NCI-H82 (cell line): ENCODE measurements at regions not wholly inside any gene's neighbourhood (a gene's known extent, or its start where the extent isn't known, plus 50 kb on each side); places are given as distances from the start of the nearest gene placed in this dataset.

ENCODE experiments used
- DNase-seq: peaks from one replicate; lab custom pipeline; 2025; lab: John Stamatoyannopoulos, UW

GRCh38 chr1:34479731-34480130 lies 275.1 kb upstream of the GJB5 start:
- peak; percentile 6 for DNase-seq

- no peak for DNase-seq
These were observed 266.7 kb upstream of the GJB5 start for GRCh38 chr1:34488080-34488708.

- DNase-seq, result no peak
These were observed 254.4 kb upstream of the GJB5 start for GRCh38 chr1:34500451-34500850.

DNA sequence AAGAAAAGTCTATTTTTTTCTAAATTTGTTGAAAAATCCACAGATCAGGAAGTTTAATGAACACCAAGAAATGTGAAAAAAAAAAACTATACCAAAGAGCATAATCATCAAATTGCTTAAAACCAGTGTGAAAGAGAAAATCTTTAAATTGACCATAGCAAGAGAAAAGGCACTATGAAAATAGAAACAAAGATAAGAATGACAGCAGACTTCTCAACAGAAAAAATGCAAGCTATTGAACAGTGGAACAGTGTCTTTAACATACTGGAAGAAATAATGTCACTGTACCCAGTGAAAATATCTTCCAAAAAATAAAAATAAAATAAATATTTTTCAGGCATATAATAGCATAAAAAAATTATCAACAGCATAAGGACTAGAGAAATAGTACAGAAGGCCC lies 243.0 kb upstream of the GJB5 start:
- no peak for DNase-seq

DNA sequence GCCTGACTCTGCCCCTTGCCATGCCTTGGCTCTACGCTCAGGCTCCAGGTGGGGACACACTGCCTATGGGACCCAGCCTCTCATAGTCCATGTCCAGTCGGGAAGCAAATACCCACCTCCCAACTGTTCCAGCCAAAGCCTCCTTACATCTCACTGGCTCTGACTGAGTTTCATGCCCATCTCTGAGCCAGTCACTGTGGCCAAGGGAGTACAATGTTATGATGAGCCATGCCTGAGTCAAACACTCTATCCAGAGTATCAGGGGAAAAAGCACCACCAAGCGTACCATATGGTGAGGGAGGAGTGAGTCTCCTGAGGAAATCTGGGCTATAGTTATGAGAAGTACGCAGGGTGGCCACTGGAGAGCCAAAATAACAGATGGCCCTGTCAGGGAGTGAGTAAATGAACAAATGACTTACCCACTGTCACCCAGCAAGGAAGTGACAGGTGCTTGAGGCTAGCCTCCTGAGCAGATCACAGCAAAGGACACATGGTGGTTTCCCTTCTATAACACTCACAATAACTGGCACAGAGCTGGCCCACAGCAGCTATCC lies 236.6 kb upstream of the GJB5 start:
- DNase-seq, result peak; percentile 85

- no peak for DNase-seq
These were observed 234.7 kb upstream of the GJB5 start for GRCh38 chr1:34520111-34520510.

DNA sequence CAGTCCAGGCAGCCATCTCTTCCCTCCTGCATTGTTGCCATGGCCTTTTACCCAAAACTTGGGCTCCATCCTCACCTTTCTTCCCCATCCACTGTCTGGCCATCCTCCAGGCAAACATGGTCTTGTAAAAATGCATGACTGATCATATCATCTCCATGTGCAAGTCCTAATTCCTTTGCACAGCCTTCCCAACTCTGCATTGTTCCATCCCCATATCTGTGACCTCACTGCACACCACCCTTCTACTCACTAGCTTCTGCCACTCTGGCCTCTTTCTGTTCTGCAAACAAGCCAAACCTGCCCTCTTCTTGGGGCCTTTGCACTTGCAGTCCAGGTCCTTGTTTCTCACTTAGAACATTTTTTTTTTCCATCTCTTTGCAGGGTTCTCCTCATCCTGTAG lies 230.1 kb upstream of the GJB5 start:
- DNase-seq, result no peak

DNA sequence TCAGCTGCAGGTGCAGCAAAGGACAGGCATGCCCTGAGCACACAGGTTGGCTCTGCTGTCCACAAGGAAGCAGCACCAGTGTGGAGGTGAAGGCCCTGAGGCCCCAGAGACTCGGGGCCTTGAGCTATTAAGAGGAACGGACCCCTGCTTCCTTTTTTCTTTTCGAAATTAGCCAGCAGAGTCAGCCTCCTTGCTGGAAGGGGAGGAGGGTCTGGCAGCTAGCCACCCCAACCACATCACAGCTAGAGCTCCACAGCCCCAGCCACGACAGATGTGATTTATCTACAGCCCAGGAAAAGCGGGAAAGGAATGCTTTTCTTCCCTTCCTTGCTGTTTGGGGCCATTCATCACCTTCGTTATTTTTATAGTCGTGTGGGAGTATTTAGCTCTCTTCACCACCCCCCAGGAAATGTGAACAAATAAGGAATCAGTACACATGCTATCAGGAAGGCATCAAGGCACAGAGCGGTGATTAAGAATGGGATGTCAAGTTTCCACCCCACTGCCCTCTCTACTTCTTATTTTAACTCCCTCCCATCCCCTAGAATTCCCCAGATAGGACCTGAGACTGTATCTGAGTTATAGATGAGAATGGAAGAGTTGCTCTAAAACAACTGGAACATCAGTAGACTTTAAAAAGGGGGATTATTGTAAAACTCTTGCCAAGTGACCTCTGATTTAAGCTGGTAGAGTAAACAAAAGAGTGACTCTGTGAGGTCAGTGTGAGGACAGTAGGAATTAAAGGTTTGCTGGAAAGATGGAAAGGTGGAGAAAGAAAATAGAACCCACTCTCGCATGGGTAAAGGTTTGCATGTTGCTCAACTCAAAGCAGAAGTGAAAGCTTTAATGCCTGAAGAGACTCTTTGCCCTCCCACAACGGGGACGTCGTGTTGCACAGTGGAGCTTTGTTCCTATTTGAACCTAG lies 224.7 kb upstream of the GJB5 start:
- DNase-seq, result no peak

DNA sequence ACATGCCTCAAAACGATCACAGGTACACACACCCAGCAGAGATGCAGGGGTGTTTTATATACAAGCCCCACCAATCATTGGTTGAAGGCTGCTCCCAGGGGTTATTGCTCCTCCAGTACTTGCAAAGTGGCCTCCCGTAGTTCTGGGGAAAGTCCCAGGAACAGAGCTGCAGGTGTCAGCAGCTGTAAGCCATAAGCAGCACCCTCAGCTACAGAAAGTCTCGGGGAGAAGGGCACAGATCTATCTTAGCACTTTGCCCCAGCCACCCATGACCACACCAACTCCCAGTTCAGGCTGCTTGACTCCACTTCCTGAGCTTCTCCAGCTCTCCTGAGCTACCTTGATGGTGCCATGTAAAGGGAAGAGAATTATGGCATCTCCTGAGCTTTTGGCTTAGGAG lies 222.7 kb upstream of the GJB5 start:
- no peak for DNase-seq

- no peak for DNase-seq
These were observed 216.4 kb upstream of the GJB5 start for GRCh38 chr1:34538481-34538880.

DNA sequence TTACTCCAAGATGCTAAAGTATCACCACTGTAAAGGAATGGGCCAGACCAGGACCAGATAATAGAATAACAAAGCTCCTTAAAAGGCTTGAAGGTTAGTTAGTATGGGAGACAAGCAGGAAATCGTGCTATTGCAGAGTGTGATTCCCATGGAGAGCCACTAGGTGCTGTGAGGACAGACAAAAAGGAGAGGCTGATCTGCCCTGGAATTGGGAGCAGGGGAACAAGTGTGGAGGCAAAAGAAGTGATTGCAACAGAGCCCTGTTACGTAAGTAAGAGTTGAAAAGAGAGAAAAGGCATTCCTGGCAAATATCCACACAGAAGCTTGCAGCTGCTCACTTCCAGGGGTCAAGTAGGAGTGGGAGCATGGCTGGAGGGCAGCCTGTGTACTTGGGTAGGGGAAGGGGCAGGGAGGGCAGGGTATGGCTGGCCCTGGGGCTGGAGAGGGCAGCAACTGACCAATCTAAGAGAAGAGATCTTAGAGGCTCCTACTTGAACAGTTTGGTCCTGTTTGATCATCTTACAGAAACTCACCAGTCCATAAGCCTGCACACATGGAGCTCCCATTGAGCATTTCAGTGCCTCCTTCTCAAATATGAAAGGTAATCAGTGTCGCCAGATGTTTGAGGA lies 207.7 kb upstream of the GJB5 start:
- peak; percentile 33 for DNase-seq

GRCh38 chr1:34549199-34549598 lies 205.6 kb upstream of the GJB5 start:
- peak; percentile 69 for DNase-seq

GRCh38 chr1:34578306-34578705 lies 176.5 kb upstream of the GJB5 start:
- DNase-seq, result no peak

DNA sequence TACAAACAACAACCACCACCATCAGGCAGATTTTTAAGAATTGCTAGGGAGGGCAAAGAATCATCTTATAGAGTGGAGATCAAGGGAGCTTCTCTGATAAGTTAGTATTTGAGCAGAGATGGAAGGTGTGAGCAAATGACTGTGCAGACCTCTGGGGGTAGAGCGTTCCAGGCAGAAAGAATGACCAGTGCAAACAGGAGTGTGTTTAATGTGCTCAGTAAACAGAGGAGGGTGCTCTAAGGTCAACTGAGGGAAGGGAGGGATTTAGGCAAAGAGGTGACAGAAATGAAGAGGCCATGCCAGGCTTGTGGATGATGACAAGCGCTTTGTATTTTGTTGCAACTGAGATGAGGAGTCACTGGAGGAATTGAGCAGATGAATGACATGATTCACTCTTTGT lies 172.5 kb upstream of the GJB5 start:
- DNase-seq, result no peak

GRCh38 chr1:34587761-34588160 lies 167.1 kb upstream of the GJB5 start:
- DNase-seq, result peak; percentile 83

DNA sequence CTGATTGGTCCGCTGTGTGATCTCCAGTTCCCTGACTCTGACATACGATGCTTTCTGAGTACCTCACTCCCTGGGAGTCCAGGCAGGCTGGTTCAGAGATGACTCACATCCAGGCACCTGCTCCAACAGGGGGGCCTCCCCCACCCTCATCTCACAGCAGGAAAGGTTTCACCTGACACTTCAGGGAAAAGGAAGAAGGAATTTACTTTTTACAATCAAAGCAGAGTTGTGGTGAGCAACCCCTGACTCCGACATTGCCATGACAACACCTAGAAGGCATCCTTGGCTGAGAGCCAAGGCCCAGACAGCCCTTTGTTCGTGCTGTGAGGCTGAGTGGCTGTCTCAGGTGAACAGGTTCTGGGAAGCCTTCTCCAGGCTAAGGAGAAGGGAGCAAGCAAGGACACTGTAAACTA lies 164.6 kb upstream of the GJB5 start:
- DNase-seq, result peak; percentile 29

DNA sequence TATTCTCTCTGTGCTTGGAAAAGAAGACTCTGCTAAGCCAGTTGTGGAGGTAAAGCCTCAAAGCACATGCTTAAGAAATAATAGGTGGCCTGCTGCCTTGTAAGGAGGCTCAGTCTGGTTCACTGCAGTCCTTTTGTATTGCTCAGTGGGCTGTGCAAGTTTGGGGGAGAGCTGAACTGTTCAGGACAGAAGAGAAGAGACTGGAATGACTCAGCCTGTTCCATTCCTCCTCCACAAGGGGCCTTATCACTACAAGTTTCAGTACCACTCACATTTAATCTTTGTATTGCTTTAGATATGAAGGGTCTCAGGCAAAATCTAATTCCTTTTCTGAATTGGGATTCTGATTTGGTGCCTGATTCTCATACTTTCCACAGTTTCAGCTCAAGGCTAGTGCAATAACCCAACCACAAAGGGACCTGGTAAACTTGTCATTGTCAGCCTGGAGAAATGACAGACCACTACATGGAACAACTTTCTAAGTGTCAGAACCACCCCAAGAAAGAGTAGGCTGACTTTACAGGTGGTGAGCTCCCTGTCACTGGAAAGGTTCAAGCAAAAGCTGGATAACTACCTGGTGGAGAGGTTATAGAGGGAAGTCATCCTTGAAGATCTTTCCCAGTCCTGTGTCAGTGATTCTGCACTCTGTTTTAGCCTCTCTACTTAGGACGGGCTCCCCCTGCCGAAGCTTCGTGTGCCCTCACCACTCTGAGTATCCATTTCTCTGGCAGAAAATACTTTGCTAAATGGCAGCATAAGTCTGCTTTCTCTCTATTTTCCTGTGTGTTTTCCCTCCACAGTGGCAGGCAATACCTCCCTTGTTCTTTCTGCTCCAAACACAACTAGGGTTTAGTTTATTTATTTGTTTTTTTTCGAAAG lies 162.9 kb upstream of the GJB5 start:
- peak; percentile 60 for DNase-seq

DNA sequence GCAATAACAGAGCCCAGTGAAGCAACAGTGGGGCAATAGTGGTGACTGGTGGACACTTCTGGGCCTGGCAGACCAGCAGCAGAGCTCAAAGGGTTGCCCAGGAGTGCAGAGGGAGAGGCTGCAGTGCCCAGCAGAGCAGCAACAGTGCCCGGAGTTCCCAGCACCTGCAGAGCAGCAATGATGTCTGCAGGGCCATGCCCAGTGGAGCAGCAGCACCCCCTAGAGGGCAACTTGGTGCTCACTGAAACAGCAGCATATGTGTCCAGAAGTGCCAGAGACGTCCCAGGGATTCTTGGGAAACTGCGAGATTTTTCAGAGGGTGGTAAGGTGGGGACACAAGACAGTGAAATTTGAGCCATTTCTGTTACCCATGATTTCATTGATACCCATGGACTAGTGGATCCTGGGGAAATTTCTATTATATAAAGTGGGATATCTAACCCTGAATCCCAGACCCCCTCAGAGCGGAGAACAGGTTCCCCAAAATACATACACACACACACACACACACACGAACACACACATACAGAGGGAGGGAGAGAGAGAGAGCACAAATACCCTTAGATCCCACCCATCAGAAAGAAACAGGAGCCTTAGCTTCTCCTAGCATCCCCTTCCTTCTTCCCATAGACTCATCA lies 156.9 kb upstream of the GJB5 start:
- DNase-seq, result peak; percentile 83

GRCh38 chr1:34602907-34603306 lies 151.9 kb upstream of the GJB5 start:
- no peak for DNase-seq

DNA sequence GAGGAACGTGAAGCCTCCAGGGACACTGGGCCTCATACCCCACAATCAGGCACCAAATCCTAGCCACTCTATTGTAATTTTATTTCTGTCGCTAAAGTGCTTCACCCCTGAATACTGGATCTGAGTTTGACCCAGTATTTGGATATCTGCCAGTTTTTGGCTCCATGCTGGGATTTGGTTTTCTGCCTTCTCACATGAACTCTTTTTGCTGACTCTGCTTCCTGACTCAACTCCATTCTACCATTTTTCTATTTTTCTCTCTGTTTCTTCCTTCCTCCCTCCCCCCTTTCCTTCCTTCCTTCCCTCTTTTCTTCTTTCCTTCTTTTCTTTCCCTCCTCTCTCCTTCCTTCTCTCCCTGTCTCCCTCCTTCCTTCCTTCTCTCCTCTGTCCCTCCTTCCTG lies 151.3 kb upstream of the GJB5 start:
- DNase-seq, result no peak

- no peak for DNase-seq
These were observed 148.3 kb upstream of the GJB5 start for GRCh38 chr1:34606504-34606903.
